GM19025 (cell line): ENCODE measurements at regions not wholly inside any gene's neighbourhood (a gene's known extent, or its start where the extent isn't known, plus 50 kb on each side); places are given as distances from the start of the nearest gene placed in this dataset.

Source experiments
- ATAC-seq: cut with Tn5 transposase; IDR thresholded peaks from one replicate; pipeline ENCODE4 v1.9.1; 2021; ENCODE audit warnings: mild to moderate bottlenecking, low read depth, moderate library complexity; ENCODE audit not compliant: unreplicated experiment

- ATAC-seq, result no peak
Measured at GRCh38 chr16:65196420-65197075, 74.7 kb upstream of the CDH11 start.

- ATAC-seq, result no peak
Measured at GRCh38 chr16:65195998-65196397, 74.1 kb upstream of the CDH11 start.

GRCh38 chr16:65185241-65185778, 63.4 kb upstream of the CDH11 start:
- ATAC-seq, result no peak

DNA sequence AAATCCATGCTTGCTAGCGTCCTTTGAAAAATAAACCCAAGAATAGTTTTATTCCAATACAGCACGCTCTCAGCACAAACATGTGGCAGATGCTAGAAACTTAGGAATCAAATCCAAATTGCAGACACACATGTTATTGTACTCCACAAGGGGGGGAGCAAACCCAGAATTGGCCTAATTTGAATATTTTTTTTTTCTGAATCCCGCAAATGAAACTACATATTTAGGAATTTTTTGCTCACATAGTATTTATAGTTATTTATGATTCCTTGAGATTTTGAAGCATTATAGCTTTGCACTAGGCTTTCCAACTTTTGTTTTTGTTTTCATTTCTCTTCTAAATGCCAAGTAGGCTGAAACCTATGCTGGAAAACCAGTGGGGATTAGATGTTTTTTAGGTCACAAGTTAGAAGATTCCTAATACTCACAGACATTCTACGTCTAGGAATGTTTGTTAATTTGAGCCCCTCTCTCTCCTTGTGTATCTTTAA, 59.3 kb upstream of the CDH11 start:
- ATAC-seq, result no peak

DNA sequence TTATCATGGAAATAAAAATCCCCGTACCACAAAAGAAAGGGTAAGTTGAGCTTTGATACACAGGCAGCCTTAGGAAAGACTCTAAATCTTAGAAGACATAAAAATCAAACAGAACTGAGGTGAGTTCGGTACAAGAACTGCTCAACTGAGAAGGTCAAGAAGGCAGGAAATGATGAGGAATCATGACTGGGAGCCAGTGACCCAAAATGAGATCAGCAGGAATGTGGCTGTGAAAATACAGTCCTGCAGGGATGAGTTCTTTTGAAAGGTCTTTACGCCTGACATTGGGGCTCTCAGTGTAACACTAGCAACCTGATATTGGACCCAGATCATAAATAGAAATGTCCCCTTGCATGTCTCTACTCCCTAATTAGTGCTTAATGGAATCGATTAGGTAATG, 56.3 kb upstream of the CDH11 start:
- ATAC-seq, result no peak

DNA sequence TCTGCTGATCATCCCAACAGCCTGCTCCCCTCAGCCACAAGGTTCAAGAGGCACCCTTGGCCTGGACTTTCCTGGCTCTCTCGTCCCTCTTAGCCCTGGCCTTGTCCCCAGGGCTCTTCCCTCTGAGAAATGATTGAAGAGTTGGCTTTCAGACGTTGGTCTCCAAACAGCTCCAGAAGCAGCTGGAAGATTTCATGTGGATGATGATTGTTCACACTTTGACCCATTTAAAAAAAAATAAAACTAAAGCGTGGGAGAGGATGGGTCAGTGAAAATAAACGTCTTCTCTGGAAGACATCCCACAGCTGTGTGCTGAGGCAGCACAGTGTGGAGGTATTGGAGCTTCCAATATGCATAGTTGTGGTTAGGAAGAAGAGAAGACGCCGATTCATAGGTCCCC, 54.7 kb upstream of the CDH11 start:
- no peak for ATAC-seq

DNA sequence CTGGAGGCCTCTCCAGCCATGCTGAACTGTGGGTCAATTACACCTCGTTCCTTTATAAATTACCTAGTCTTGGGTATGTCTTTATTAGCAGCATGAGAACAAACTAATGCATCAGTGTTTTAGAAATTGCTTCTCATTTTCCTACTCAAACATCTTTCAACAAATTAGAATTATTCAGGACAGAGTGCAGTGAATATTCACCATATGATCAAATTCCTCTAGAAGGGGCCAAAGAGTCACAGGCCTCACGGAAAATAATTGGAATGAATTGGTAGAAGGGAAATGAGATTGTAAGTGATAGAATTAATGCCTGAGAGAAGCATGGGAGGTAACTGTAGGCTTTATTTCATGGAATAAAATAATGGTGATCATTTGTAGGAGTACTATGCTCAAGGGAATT, 50.5 kb upstream of the CDH11 start:
- no peak for ATAC-seq
